ENCODE measurements at regions not wholly inside any gene's neighbourhood (a gene's known extent, or its start where the extent isn't known, plus 50 kb on each side); places are given as distances from the start of the nearest gene placed in this dataset.

DNA sequence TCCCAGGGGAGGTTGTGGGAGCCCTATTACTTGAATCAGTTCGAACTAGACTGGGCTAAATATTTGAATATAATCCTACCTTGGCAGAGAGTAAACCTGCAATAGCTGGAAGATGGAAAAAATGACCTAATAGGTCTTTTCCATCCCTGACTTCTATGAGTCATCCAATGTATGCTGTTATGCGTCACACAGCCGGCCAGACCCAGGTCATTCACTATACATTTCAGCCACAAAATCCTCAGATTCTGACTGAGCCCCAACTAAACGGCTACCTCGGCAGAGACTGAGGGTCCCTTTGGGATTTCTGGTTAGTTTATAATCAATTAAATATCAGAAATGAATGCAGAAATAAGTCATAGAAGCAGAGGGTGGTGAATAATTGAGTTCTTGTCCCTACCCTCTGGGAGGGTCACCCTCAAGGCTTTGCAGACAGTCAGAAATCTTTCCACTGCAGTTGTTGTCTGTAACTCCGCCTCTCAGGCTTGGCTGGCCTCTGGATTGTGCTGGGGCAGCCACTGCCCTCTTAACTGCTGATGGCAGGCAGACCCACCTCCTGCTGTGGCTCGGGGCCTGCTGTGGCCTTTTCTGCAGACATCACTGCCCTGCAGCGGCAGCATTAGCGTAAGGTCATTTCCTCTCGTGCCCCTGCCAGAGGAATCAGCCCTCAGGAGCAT lies 240.5 kb downstream of the TGFB2 start:
- BruUV-seq (replicated peaks) = no TSS peak
- no peak overlapping the region for H3K4me3 ChIP-seq (ENCODE audit: low read depth, low read length)
- TF ChIP-seq, protein P1, sequence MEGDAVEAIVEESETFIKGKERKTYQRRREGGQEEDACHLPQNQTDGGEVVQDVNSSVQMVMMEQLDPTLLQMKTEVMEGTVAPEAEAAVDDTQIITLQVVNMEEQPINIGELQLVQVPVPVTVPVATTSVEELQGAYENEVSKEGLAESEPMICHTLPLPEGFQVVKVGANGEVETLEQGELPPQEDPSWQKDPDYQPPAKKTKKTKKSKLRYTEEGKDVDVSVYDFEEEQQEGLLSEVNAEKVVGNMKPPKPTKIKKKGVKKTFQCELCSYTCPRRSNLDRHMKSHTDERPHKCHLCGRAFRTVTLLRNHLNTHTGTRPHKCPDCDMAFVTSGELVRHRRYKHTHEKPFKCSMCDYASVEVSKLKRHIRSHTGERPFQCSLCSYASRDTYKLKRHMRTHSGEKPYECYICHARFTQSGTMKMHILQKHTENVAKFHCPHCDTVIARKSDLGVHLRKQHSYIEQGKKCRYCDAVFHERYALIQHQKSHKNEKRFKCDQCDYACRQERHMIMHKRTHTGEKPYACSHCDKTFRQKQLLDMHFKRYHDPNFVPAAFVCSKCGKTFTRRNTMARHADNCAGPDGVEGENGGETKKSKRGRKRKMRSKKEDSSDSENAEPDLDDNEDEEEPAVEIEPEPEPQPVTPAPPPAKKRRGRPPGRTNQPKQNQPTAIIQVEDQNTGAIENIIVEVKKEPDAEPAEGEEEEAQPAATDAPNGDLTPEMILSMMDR (IDR thresholded peaks at IDR 0.05; ENCODE audit: insufficient read depth in 1 of 2, low read depth in 1 of 2, low read length in 1 of 2, severe bottlenecking in 1 of 2, unreplicated experiment in 1 of 2) = no peak
- peaks cover 17% of the 10 kb centered on the region for H3K36me3 Mint-ChIP-seq (ENCODE audit: insufficient read depth, unreplicated experiment)
- H3K9me3 Mint-ChIP-seq (ENCODE audit: unreplicated experiment) = peaks cover 42% of the 10 kb centered on the region
- H3K27me3 ChIP-seq (replicated peaks; ENCODE audit: control insufficient read depth, insufficient read depth, low read length) = no peaks in the 10 kb centered on the region
- no peaks in the 10 kb centered on the region for H3K36me3 ChIP-seq (ENCODE audit: control insufficient read depth, insufficient read depth, low read length)
- H3K27me3 Mint-ChIP-seq (ENCODE audit: insufficient read depth, unreplicated experiment) = no peaks in the 10 kb centered on the region
- peak in 1 of 2 experiments; percentile 38 for DNase-seq
- intact Hi-C loops (cut with micrococcal nuclease; ENCODE audit: unreplicated experiment) = no loop called here
- no peak overlapping the region for H3K4me3 Mint-ChIP-seq (ENCODE audit: unreplicated experiment)
- ChIA-PET POLR2A (no interaction called here), CTCF (no interaction called here)
- H3K9me3 ChIP-seq = peaks cover 18% of the 10 kb centered on the region
- peak overlapping the region; percentile 72 for H3K27ac Mint-ChIP-seq (ENCODE audit: unreplicated experiment)
- H3K4me1 Mint-ChIP-seq (ENCODE audit: low read depth, unreplicated experiment) = peaks cover 32% of the 10 kb centered on the region
- peaks cover 30% of the 10 kb centered on the region for H3K4me1 ChIP-seq

DNA sequence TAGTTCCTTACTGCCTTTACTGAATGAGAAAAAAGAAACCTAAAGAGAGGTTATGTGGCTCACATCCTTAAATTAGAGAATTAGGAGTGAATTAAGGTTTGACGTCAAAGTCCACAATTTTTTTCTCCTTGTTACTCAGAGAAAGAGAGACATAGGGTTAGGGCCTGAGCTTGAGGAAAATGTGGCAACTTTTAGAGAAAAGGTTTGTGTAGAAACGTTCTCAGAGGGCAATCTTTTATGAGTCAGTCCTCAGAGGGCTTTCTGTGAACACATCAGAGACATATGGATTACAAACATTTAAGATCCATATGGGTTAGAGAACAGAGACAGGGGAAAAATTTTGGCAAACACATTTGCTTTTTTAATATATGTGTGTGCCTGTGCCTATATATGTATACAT lies 242.8 kb downstream of the TGFB2 start:
- DNase-seq = no peak
- no peaks in the 10 kb centered on the region for H3K36me3 ChIP-seq (ENCODE audit: control insufficient read depth, insufficient read depth, low read length)
- H3K4me1 ChIP-seq = peaks cover 38% of the 10 kb centered on the region
- H3K9me3 ChIP-seq = peaks cover 10% of the 10 kb centered on the region
- Mint-ChIP-seq H3K27me3 (ENCODE audit: insufficient read depth, unreplicated experiment) (no peaks in the 10 kb centered on the region), H3K4me3 (ENCODE audit: unreplicated experiment) (no peak overlapping the region), H3K27ac (ENCODE audit: unreplicated experiment) (no peak overlapping the region), H3K9me3 (ENCODE audit: unreplicated experiment) (peaks cover 47% of the 10 kb centered on the region), H3K4me1 (ENCODE audit: low read depth, unreplicated experiment) (peaks cover 39% of the 10 kb centered on the region), H3K36me3 (ENCODE audit: insufficient read depth, unreplicated experiment) (peaks cover 25% of the 10 kb centered on the region)
- no TSS peak for BruUV-seq (replicated peaks)
- ChIA-PET POLR2A (no interaction called here), CTCF (no interaction called here)
- no peaks in the 10 kb centered on the region for H3K27me3 ChIP-seq (replicated peaks; ENCODE audit: control insufficient read depth, insufficient read depth, low read length)
- H3K4me3 ChIP-seq (ENCODE audit: low read depth, low read length) = no peak overlapping the region
- TF ChIP-seq, protein P1 (IDR thresholded peaks at IDR 0.05; ENCODE audit: insufficient read depth in 1 of 2, low read depth in 1 of 2, low read length in 1 of 2, severe bottlenecking in 1 of 2, unreplicated experiment in 1 of 2) = no peak
- intact Hi-C loops (cut with micrococcal nuclease; ENCODE audit: unreplicated experiment) = no loop called here

DNA sequence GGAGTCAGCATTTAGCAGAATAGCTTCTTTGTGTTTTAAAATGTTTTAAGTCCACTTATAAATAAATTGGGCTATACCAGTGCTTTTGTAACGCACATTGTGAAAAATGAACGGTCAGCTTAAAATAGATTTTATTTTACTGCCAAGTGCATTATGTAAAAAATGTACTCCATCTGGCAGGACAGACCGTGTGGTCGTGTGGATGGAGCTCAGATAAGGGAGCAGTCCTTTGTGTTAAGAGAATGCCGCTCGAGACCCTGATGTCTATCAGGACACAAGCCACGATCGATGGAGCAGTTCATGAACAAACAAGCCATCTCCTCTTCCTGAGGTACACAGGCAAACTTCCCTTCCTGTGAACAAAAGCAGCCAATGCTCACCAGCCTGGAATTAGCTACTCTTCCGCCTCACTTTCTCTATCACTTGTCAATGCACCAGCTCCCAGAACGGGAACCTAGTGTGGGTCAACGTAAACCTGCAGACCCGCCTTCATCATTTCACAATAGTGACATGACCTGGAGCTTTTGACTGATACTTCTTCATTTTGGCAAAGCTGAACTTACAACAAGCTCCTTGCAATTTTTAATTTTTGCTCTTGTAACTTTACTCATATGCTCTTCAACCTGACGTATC lies 243.5 kb downstream of the TGFB2 start:
- intact Hi-C loops (cut with micrococcal nuclease; ENCODE audit: unreplicated experiment) = no loop called here

More for the DNA sequence above, 243.5 kb downstream of the TGFB2 start:
- Histone ChIP-seq H3K4me1 (peaks cover 37% of the 10 kb centered on the region), H3K9me3 (peaks cover 6% of the 10 kb centered on the region), H3K27me3 (replicated peaks; ENCODE audit: control insufficient read depth, insufficient read depth, low read length) (no peaks in the 10 kb centered on the region), H3K4me3 (ENCODE audit: low read depth, low read length) (no peak overlapping the region), H3K36me3 (ENCODE audit: control insufficient read depth, insufficient read depth, low read length) (no peaks in the 10 kb centered on the region)
- POLR2A ChIA-PET = no interaction called here
- TF ChIP-seq, protein P1 (IDR thresholded peaks at IDR 0.05; ENCODE audit: insufficient read depth in 1 of 2, low read depth in 1 of 2, low read length in 1 of 2, severe bottlenecking in 1 of 2, unreplicated experiment in 1 of 2) = no peak
- CTCF ChIA-PET = no interaction called here
- Mint-ChIP-seq H3K9me3 (ENCODE audit: unreplicated experiment) (peaks cover 41% of the 10 kb centered on the region), H3K36me3 (ENCODE audit: insufficient read depth, unreplicated experiment) (peaks cover 23% of the 10 kb centered on the region), H3K4me3 (ENCODE audit: unreplicated experiment) (no peak overlapping the region), H3K4me1 (ENCODE audit: low read depth, unreplicated experiment) (peaks cover 37% of the 10 kb centered on the region), H3K27ac (ENCODE audit: unreplicated experiment) (no peak overlapping the region), H3K27me3 (ENCODE audit: insufficient read depth, unreplicated experiment) (no peaks in the 10 kb centered on the region)
- no peak for DNase-seq
- BruUV-seq (replicated peaks) = no TSS peak
